Caco-2 (cell line): ENCODE measurements at regions not wholly inside any gene's neighbourhood (a gene's known extent, or its start where the extent isn't known, plus 50 kb on each side); places are given as distances from the start of the nearest gene placed in this dataset.

Experiments used
- BruUV-seq: library from RNA; stranded (reverse); fragments of 400-500 nt; replicated peaks from 2 replicates; lab custom pipeline; 2021; lab: Mats Ljungman, UMichigan
- CTCF ChIA-PET: fragments of 300-600 bp; sonication (Branson Sonifier 250); formaldehyde crosslinking; loops from one replicate; lab custom pipeline; 2022; ENCODE audit warnings: antibody characterized with exemption; lab: Charles Lee
- POLR2A ChIA-PET: fragments of 300-600 bp; sonication (Branson Sonifier 250); formaldehyde crosslinking; loops from one replicate; lab custom pipeline; 2022; ENCODE audit warnings: antibody characterized with exemption; lab: Charles Lee
- DNase-seq, 2 experiments: peaks; one replicate each; pipeline versions ENCODE4 v3.0.0 to v3.0.0-alpha.2; 2020 to 2022
- H3K27me3 ChIP-seq: replicated peaks from 2 replicates; pipeline ENCODE4 v1.6.0; 2011; ENCODE audit warnings: low read length; ENCODE audit not compliant: control insufficient read depth, insufficient read depth
- H3K36me3 ChIP-seq: 2 replicates; pipeline ENCODE4 v1.5.1; 2011; ENCODE audit warnings: low read length; ENCODE audit not compliant: control insufficient read depth, insufficient read depth
- H3K4me1 ChIP-seq: fragments of 250-450 bp; sonication (Bioruptor Pico); 2 replicates; pipeline ENCODE4 v1.5.1; 2020; ENCODE audit warnings: mild to moderate bottlenecking
- H3K4me3 ChIP-seq: 2 replicates; pipeline ENCODE4 v1.5.1; 2011; ENCODE audit warnings: low read depth, mild to moderate bottlenecking, control low read depth, low read length
- H3K9me3 ChIP-seq: fragments of 250-450 bp; sonication (Bioruptor Pico); 2 replicates; pipeline ENCODE4 v1.5.1; 2020; ENCODE audit warnings: mild to moderate bottlenecking, moderate library complexity
- H3K27ac Mint-ChIP-seq: one replicate; pipeline ENCODE4 v1.8.0; 2022; ENCODE audit warnings: mixed read lengths; ENCODE audit not compliant: unreplicated experiment
- H3K27me3 Mint-ChIP-seq: one replicate; pipeline ENCODE4 v1.8.0; 2022; ENCODE audit warnings: mixed read lengths; ENCODE audit not compliant: insufficient read depth, unreplicated experiment
- H3K36me3 Mint-ChIP-seq: one replicate; pipeline ENCODE4 v1.8.0; 2022; ENCODE audit warnings: mild to moderate bottlenecking, mixed read lengths; ENCODE audit not compliant: insufficient read depth, unreplicated experiment
- H3K4me1 Mint-ChIP-seq: one replicate; pipeline ENCODE4 v1.8.0; 2022; ENCODE audit warnings: low read depth, mixed read lengths; ENCODE audit not compliant: unreplicated experiment
- H3K4me3 Mint-ChIP-seq: one replicate; pipeline ENCODE4 v1.8.0; 2022; ENCODE audit warnings: mild to moderate bottlenecking, moderate library complexity, mixed read lengths; ENCODE audit not compliant: unreplicated experiment
- H3K9me3 Mint-ChIP-seq: one replicate; pipeline ENCODE4 v1.8.0; 2022; ENCODE audit warnings: mixed read lengths; ENCODE audit not compliant: unreplicated experiment
- intact Hi-C: fragments of 100-400 bp; cut with micrococcal nuclease; formaldehyde crosslinking; loops from one replicate; pipeline ENCODE4 v1.10.0; 2022; ENCODE audit not compliant: unreplicated experiment
- TF ChIP-seq, protein P1 (sequence below), 2 experiments: fragments of 200-600 bp in 1 of 2; IDR thresholded peaks; 1 replicate in 1 of 2; 2 replicates in 1 of 2; pipeline versions ENCODE4 v1.5.1 to v1.8.0; 2011 to 2022; ENCODE audit warnings: antibody characterized with exemption in 1 of 2, control low read depth in 1 of 2, inconsistent platforms in 1 of 2, low read depth in 1 of 2, low read length in 1 of 2, mild to moderate bottlenecking in 1 of 2, moderate library complexity in 1 of 2; ENCODE audit not compliant: insufficient read depth in 1 of 2, severe bottlenecking in 1 of 2, unreplicated experiment in 1 of 2

DNA sequence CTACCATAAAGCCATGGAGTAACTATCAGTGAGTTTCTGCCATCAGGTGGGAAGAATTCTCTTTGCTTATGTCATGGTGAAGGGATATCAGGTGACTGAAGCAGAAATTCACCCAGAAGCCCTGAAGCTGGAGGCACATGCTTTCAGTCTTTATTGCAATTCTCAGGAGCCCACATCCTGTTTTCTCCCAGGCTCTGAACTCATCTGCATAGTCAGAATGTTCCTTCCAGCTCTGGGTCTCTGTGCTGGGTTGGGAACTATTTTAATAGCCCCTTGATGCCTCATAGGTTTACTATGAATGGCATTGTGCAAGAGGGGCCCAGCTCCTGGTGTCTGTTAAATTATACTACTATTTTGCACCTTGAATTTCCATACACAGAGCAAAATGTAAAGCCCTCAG, 198.4 kb upstream of the SOX9 start:
- Histone ChIP-seq H3K36me3 (no peaks in the 10 kb centered on the region), H3K4me3 (no peak overlapping the region), H3K27me3 (no peaks in the 10 kb centered on the region), H3K4me1 (no peaks in the 10 kb centered on the region), H3K9me3 (no peaks in the 10 kb centered on the region)
- DNase-seq: no peak
- intact Hi-C loops: no loop called here
- Mint-ChIP-seq H3K27me3 (peaks cover 11% of the 10 kb centered on the region), H3K27ac (no peak overlapping the region), H3K9me3 (no peaks in the 10 kb centered on the region), H3K4me1 (no peaks in the 10 kb centered on the region), H3K36me3 (no peaks in the 10 kb centered on the region), H3K4me3 (no peak overlapping the region)
- TF ChIP-seq, protein P1, sequence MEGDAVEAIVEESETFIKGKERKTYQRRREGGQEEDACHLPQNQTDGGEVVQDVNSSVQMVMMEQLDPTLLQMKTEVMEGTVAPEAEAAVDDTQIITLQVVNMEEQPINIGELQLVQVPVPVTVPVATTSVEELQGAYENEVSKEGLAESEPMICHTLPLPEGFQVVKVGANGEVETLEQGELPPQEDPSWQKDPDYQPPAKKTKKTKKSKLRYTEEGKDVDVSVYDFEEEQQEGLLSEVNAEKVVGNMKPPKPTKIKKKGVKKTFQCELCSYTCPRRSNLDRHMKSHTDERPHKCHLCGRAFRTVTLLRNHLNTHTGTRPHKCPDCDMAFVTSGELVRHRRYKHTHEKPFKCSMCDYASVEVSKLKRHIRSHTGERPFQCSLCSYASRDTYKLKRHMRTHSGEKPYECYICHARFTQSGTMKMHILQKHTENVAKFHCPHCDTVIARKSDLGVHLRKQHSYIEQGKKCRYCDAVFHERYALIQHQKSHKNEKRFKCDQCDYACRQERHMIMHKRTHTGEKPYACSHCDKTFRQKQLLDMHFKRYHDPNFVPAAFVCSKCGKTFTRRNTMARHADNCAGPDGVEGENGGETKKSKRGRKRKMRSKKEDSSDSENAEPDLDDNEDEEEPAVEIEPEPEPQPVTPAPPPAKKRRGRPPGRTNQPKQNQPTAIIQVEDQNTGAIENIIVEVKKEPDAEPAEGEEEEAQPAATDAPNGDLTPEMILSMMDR (IDR thresholded peaks at IDR 0.05; ENCODE audit: insufficient read depth in 1 of 2, low read depth in 1 of 2, low read length in 1 of 2, severe bottlenecking in 1 of 2, unreplicated experiment in 1 of 2): no peak
- CTCF ChIA-PET: no interaction called here
- POLR2A ChIA-PET: no interaction called here
- no TSS peak for BruUV-seq

DNA sequence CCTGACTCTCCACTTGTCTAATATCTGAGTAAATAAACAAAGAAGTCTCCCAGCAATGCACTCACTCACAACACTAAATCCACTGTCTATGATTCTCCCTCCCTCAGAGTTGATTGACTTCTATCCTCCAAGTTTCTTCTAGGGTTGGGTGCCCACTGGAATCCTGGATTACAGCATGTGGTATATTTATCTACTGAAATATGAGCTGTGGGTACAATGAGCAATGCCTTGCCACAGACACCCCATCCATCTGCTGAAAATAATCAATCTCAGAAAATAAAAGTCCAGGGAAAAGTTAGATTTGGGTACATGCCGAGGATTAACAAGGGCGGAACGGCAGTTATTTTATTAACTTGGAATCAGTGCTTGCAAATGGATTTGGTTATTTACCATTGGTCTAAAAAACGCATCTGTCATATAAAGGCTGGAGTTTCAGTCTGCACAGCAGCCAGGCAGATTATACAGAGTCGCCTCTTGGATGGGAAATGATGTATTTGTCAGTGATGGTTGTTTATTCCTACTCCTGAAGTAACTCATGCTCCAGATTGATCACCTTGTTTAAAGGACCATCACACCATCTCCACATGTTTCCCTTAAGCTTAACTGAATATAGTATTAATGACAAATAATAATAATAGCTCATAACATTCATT, 193.9 kb upstream of the SOX9 start:
- ChIA-PET CTCF (no interaction called here), POLR2A (no interaction called here)
- Histone ChIP-seq H3K36me3 (no peaks in the 10 kb centered on the region), H3K27me3 (no peaks in the 10 kb centered on the region), H3K4me1 (no peaks in the 10 kb centered on the region), H3K4me3 (no peak overlapping the region), H3K9me3 (no peaks in the 10 kb centered on the region)
- Mint-ChIP-seq H3K36me3 (no peaks in the 10 kb centered on the region), H3K27ac (no peak overlapping the region), H3K9me3 (no peaks in the 10 kb centered on the region), H3K4me1 (no peaks in the 10 kb centered on the region), H3K27me3 (peaks cover 9% of the 10 kb centered on the region), H3K4me3 (no peak overlapping the region)
- TF ChIP-seq, protein P1 (IDR thresholded peaks at IDR 0.05; ENCODE audit: insufficient read depth in 1 of 2, low read depth in 1 of 2, low read length in 1 of 2, severe bottlenecking in 1 of 2, unreplicated experiment in 1 of 2): no peak
- no TSS peak for BruUV-seq
- no peak for DNase-seq
- intact Hi-C loops: no loop called here

DNA sequence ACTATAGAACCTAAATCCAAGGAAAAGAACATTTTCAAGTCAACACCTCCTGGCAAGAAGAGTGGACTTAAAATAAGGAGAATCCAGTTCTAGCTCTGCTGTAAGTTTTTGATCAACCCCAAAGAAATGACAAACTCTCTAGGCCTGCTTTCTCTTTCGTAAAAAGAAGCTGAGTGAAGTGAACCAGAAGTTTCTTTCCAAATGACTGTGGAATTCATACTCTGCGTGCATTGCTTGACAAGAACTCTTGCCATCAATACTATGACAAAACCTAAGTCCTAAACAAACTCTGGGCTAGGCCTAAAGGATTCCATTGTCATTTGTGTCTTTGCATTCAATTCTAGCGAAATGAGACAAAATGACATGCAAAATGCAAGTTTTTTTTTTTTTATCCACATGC, 187.5 kb upstream of the SOX9 start:
- POLR2A ChIA-PET: no interaction called here
- Mint-ChIP-seq H3K36me3 (no peaks in the 10 kb centered on the region), H3K27me3 (no peaks in the 10 kb centered on the region), H3K4me3 (no peak overlapping the region), H3K27ac (no peak overlapping the region), H3K9me3 (peaks cover 9% of the 10 kb centered on the region), H3K4me1 (peaks cover 10% of the 10 kb centered on the region)
- H3K36me3 ChIP-seq: no peaks in the 10 kb centered on the region
- peaks cover 11% of the 10 kb centered on the region for H3K4me1 ChIP-seq
- TF ChIP-seq, protein P1 (IDR thresholded peaks at IDR 0.05; ENCODE audit: insufficient read depth in 1 of 2, low read depth in 1 of 2, low read length in 1 of 2, severe bottlenecking in 1 of 2, unreplicated experiment in 1 of 2): no peak
- H3K27me3 ChIP-seq: no peaks in the 10 kb centered on the region
- CTCF ChIA-PET: no interaction called here
- H3K4me3 ChIP-seq: no peak overlapping the region
- intact Hi-C loops: no loop called here
- no TSS peak for BruUV-seq
- H3K9me3 ChIP-seq: no peaks in the 10 kb centered on the region
- DNase-seq: no peak
